Heart left ventricle (tissue), 13 donors: ENCODE measurements at regions not wholly inside any gene's neighbourhood (a gene's known extent, or its start where the extent isn't known, plus 50 kb on each side); places are given as distances from the start of the nearest gene placed in this dataset.

ENCODE experiments used
- POLR2A ChIP-seq, 2 donors: fragments of 450-650 bp; IDR thresholded peaks; one replicate each; pipeline ENCODE4 v1.6.1; 2017; ENCODE audit warnings: antibody characterized with exemption in 2 of 2, mild to moderate bottlenecking in 2 of 2, moderate library complexity in 2 of 2
- TF ChIP-seq, protein P1 (sequence below), 12 donors: fragments of 200-600 bp; sonication (generic) in 4 of 12; IDR thresholded peaks; one replicate each; pipeline versions ENCODE4 v1.5.0 to v1.8.0; 2018 to 2022; ENCODE audit warnings: antibody characterized with exemption in 12 of 12, mild to moderate bottlenecking in 5 of 12
- donor health status: ischemic (EF 13 %, LVEDD 7.1; RV severe dilation, severe dysfunction).
- donor health status: DM: no; HTN: yes; CAD: no.
- donor health status: DM: no; HTN: no; CAD: no.
- donor health status: ischemic (EF 25% LVEDD 6.9; RV normal size, moderate dysfunction).
- donor health status: ischemic (EF 25% LVEDD 5.7; RV mildly dilated, moderate dysfunction).
- donor health status: ischemic (EF 35%, LVEDD 5.7; RV mildly dilated, moderate dysfunction).
- donor health status: nonischemic (EF 11% LVEDD 7.7; RV severe dilation, severe dysfunction).
- donor health status: DM: yes; HTN: yes; CAD: no.
- donor health status: PGD.
- donor health status: ischemic (EF 29% LVEDD 5.4; RV normal size, mild dysfunction).
- donor health status: nonischemic (EF 23%, LVEDD 6.1; RV moderate dilation, normal function).

DNA sequence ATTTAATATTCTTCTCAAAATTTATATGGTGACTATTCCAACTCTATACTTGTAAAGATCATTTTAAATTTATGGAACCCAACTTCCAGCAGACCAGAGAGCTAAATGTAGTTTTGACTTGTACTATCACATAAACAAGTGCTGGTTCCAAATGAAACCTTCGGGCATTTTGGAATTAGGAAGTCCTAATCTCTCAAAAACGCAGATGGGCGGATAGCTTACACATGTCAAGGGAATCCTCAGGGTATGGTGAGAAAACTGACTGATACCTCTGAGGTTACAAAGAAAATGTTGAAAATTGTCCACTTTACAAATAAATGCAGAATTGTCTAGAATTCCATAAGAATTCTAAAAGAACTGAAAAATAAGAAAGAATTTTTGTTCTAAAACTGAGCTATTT is 224.1 kb downstream of the SS18 start:
- TF ChIP-seq, protein P1, sequence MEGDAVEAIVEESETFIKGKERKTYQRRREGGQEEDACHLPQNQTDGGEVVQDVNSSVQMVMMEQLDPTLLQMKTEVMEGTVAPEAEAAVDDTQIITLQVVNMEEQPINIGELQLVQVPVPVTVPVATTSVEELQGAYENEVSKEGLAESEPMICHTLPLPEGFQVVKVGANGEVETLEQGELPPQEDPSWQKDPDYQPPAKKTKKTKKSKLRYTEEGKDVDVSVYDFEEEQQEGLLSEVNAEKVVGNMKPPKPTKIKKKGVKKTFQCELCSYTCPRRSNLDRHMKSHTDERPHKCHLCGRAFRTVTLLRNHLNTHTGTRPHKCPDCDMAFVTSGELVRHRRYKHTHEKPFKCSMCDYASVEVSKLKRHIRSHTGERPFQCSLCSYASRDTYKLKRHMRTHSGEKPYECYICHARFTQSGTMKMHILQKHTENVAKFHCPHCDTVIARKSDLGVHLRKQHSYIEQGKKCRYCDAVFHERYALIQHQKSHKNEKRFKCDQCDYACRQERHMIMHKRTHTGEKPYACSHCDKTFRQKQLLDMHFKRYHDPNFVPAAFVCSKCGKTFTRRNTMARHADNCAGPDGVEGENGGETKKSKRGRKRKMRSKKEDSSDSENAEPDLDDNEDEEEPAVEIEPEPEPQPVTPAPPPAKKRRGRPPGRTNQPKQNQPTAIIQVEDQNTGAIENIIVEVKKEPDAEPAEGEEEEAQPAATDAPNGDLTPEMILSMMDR (IDR thresholded peaks at IDR 0.05): no peak
- TF ChIP-seq POLR2A (IDR thresholded peaks at IDR 0.05): no peak
